Breast epithelium (tissue), 3 donors: ENCODE measurements at regions not wholly inside any gene's neighbourhood (a gene's known extent, or its start where the extent isn't known, plus 50 kb on each side); places are given as distances from the start of the nearest gene placed in this dataset.

Experiments
- CTCF ChIP-seq, 3 donors: fragments of 450-650 bp; IDR thresholded peaks; one replicate each; pipeline ENCODE4 v1.5.1; 2016 to 2017; ENCODE audit warnings: antibody characterized with exemption in 3 of 3, mild to moderate bottlenecking in 3 of 3, moderate library complexity in 3 of 3
- POLR2A ChIP-seq: fragments of 450-650 bp; IDR thresholded peaks from one replicate; pipeline ENCODE4 v1.6.1; 2016; ENCODE audit warnings: antibody characterized with exemption, mild to moderate bottlenecking, moderate library complexity

DNA sequence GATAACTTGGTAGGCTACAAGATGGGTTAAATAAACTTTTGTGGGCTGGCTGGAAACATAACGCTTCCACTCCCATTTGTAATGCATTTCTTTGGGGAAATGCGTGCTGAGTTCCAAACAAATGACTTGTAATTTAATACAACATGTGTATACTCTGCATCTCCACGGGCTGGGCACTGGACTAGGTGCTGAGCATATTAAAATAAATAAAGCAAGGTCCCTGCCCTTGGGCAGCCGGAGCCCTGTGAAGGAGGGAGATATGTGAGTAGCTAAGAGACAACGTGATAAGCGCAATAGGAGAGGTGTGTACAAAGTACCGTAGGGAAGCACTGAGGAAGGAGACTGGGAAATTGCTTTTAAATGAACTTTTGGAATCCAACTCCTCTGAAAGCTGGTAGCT, 147.2 kb upstream of the RBPJ start:
- TF ChIP-seq CTCF (IDR thresholded peaks at IDR 0.05): no peak
- no peak for TF ChIP-seq POLR2A
